Common myeloid progenitor, CD34-positive (primary cell): ENCODE measurements at regions not wholly inside any gene's neighbourhood (a gene's known extent, or its start where the extent isn't known, plus 50 kb on each side); places are given as distances from the start of the nearest gene placed in this dataset.

Experiments
- CTCF ChIA-PET: fragments of 350-600 bp; sonication (Branson Sonifier 250); formaldehyde crosslinking; loops from one replicate; lab custom pipeline; 2021; ENCODE audit warnings: antibody characterized with exemption; lab: Charles Lee
- POLR2A ChIA-PET: fragments of 350-600 bp; sonication (Branson Sonifier 250); formaldehyde crosslinking; loops from one replicate; lab custom pipeline; 2021; ENCODE audit warnings: antibody characterized with exemption; lab: Charles Lee
- DNase-seq, 3 donors: peaks; one replicate each; pipeline versions ENCODE4 v3.0.0 to v3.0.0-alpha.2; 2013
- H3K27ac ChIP-seq, 2 experiments: 1 replicate in 1 of 2; 2 replicates in 1 of 2; pipeline ENCODE4 v1.7.0; 2013; ENCODE audit warnings: inconsistent platforms in 2 of 2, low read length in 2 of 2, mild to moderate bottlenecking in 2 of 2, low read depth in 1 of 2, moderate library complexity in 1 of 2; ENCODE audit not compliant: severe bottlenecking in 2 of 2, insufficient read depth in 1 of 2, poor library complexity in 1 of 2
- H3K27me3 ChIP-seq, 5 experiments: replicated peaks in 2 of 5; 1 replicate in 3 of 5; 2 replicates in 2 of 5; pipeline versions ENCODE4 v1.6.1 to v1.7.0; 2013; ENCODE audit warnings: low read length in 4 of 5, mild to moderate bottlenecking in 2 of 5, moderate library complexity in 2 of 5, inconsistent platforms in 1 of 5; ENCODE audit not compliant: insufficient read depth in 5 of 5, control insufficient read depth in 4 of 5
- H3K36me3 ChIP-seq, 4 experiments: 1 replicate in 2 of 4; 2 replicates in 2 of 4; pipeline versions ENCODE4 v1.6.1 to v1.7.0; 2013; ENCODE audit warnings: low read length in 3 of 4, control low read depth in 1 of 4, mild to moderate bottlenecking in 1 of 4; ENCODE audit not compliant: control insufficient read depth in 4 of 4, insufficient read depth in 4 of 4
- H3K4me1 ChIP-seq, 4 experiments: 1 replicate in 3 of 4; 2 replicates in 1 of 4; pipeline versions ENCODE4 v1.6.1 to v1.7.1; 2013; ENCODE audit warnings: low read length in 3 of 4, mild to moderate bottlenecking in 3 of 4, control low read depth in 1 of 4, inconsistent platforms in 1 of 4, moderate library complexity in 1 of 4; ENCODE audit not compliant: control insufficient read depth in 4 of 4, insufficient read depth in 4 of 4; ENCODE audit errors: control extremely low read depth in 1 of 4
- H3K4me3 ChIP-seq, 7 experiments: 1 replicate in 4 of 7; 2 replicates in 3 of 7; pipeline versions ENCODE4 v1.5.1 to v1.7.0; 2013; ENCODE audit warnings: mild to moderate bottlenecking in 7 of 7, low read length in 6 of 7, moderate library complexity in 6 of 7, inconsistent platforms in 2 of 7, low read depth in 2 of 7, control low read depth in 1 of 7; ENCODE audit not compliant: insufficient read depth in 4 of 7, control insufficient read depth in 1 of 7; ENCODE audit errors: extremely low read depth in 1 of 7
- H3K9me3 ChIP-seq, 5 experiments: 1 replicate in 4 of 5; 2 replicates in 1 of 5; pipeline versions ENCODE4 v1.6.1 to v1.7.1; 2013; ENCODE audit warnings: low read length in 4 of 5, mild to moderate bottlenecking in 2 of 5, inconsistent platforms in 1 of 5, low read depth in 1 of 5, moderate library complexity in 1 of 5; ENCODE audit not compliant: control insufficient read depth in 4 of 5, insufficient read depth in 2 of 5; ENCODE audit errors: control extremely low read depth in 1 of 5
- WGBS: methylation state at CpG from one replicate; pipeline ENCODE4 v1.1.5; 2013; ENCODE audit not compliant: insufficient coverage; 5-methylcytosine and 5-hydroxymethylcytosine counted together

DNA sequence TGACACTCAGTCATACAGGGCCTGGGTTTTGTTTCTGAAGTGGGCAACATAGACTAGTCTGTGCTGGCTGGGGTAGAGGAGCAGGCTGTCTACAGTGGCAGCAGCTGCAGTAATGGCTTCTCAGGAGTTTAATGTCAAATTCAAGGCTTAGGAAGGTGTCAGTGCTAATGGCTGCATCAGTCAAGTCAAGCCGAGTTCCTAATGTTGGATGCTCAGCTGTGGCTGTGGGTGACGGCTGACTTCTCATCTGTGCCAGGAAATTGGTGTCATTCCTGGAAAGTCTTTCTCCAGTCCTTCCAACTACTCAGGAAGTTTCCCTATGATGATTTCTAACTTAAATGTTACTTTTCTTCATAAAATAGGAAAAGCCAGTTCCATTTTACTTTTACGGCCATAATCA, 468.1 kb upstream of the IGFBP3 start:
- DNase-seq: no peak
- POLR2A ChIA-PET: no interaction called here

DNA sequence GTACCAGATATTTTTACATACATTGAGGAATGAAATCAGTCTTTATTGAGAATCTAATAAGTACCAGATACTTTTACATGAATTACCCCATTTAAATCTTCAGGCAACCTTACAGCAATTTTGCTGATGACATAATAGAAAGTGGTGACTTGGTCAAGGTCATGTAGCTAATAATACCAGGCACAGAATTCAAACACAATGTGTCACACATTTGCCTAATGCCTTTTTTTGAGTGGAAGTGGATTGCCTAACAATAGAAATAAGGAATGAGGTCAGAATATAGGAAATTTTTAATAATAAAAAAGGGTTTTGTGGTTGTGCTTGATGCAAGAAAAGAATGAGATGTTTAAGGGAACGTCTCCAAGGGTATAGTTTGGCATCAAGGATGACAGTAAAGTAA, 466.6 kb upstream of the IGFBP3 start:
- Histone ChIP-seq H3K4me1 (no peaks in the 10 kb centered on the region), H3K36me3 (no peaks in the 10 kb centered on the region), H3K9me3 (peaks cover 0 to 4% (median 0%) of the 10 kb centered on the region in 5 experiments), H3K27me3 (no peaks in the 10 kb centered on the region), H3K4me3 (no peak overlapping the region), H3K27ac (no peak overlapping the region)
- ChIA-PET POLR2A (no interaction called here), CTCF (no interaction called here)
- DNase-seq: no peak
- 75% methylated on average over 1 of the region's 1 CpG for WGBS

More for the DNA sequence above, 468.1 kb upstream of the IGFBP3 start:
- no peak overlapping the region for H3K4me3 ChIP-seq
- 92% methylated on average over 3 of the region's 3 CpGs for WGBS
- H3K36me3 ChIP-seq: no peaks in the 10 kb centered on the region
- H3K27ac ChIP-seq: no peak overlapping the region
- peaks cover 0 to 4% (median 0%) of the 10 kb centered on the region in 5 experiments for H3K9me3 ChIP-seq
- no peaks in the 10 kb centered on the region for H3K27me3 ChIP-seq
- CTCF ChIA-PET: no interaction called here
- no peaks in the 10 kb centered on the region for H3K4me1 ChIP-seq

DNA sequence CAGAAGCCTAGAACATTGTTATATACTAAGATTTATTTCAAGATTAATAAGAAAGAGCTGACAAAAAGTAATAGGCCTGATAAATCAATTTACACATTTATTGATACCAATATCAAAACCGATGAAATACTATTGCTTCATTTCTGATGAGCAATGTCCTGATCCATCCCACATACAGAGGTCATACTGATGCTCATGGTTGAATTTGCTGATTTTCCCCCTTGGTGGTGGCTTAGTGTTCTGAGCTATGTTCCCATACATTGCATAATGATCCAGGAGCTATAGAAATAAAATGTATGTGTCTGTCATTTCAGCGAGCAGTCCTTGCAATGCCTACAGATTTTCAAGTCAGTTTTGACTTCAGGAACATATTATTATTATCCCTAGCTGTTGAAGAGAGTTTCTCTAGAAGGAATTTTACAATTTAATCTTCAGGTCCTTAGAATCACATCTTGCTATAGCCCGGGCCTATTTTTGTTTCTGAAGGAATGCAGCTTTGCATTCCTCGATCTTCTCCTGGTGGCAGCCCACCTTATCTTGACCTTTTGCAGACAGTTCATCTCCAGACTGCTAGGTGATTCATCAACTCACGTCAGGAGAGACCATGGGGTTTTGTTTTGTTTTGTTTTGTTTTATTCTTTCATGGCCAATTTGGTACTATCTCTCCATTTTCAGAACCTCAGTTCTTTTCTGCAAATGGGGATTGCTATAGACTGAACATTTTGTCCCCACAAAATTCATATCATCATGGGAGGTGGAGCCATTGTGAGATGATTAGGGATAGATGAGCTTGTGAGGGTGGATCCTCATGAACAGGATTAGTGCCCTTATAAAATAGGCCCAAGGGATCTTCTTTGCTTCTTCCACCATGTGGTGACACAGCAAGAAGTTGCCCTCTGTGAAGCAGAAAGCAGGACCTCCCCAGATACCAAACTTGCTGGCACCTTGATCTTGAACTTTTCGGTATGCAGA, 465.6 kb upstream of the IGFBP3 start:
- 92% methylated on average over 2 of the region's 6 CpGs for WGBS

DNA sequence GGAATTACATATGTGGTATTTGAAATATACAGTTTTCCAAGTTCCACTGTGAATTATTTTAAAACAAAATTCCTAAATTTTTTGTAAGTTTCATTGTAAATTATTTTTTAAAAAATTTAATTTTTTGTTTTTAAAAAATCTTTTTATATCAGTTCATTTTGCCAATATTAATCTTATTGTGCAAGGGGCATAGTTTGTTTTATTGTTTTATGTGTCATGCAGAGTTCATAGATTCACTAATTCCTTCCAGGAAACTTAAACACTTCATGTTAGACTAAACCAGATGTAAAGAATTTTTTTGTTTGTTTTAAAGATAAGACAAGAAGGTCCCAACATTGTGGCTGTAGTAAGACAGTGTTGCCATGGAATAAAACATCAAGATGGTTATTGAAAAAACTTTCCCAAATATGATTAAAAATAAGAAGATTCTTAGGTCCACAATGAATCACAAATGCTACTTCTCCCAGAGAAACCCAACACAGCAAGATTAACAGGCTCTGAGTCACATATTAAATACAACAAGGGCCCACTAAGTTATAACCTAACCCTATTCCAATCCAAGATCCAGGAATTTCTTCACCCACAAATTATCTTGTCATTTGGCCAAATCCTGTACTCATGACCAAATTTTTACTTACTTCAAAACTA, 464.7 kb upstream of the IGFBP3 start:
- no peak for DNase-seq
- CTCF ChIA-PET: no interaction called here
- H3K27ac ChIP-seq: no peak overlapping the region

More for the DNA sequence above, 465.6 kb upstream of the IGFBP3 start:
- CTCF ChIA-PET: no interaction called here
- Histone ChIP-seq H3K36me3 (no peaks in the 10 kb centered on the region), H3K4me3 (no peak overlapping the region), H3K27me3 (no peaks in the 10 kb centered on the region), H3K9me3 (peaks cover 0 to 4% (median 0%) of the 10 kb centered on the region in 5 experiments), H3K4me1 (no peaks in the 10 kb centered on the region), H3K27ac (no peak overlapping the region)
- POLR2A ChIA-PET: no interaction called here
- no peak for DNase-seq

DNA sequence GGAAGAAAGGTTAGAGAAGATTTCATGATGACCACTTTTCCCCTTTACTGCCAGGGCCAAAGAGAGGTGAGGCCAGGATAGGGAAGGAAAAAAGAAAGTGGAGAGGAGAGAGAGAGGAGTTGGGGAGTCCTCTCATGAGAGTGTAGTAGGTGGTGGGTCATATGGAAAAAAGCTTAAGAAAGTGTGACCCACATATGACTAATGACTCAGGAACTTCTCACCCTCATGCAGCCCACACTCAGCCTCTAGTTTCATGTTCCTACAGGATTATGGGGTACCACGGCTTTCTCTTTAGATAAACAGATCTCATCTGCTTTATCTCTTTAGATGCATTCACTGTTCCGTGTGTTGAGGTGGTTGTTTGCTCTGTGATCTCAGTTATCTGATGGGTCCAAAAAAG, 462.5 kb upstream of the IGFBP3 start:
- H3K9me3 ChIP-seq: peaks cover 0 to 1% (median 0%) of the 10 kb centered on the region in 5 experiments
- no peaks in the 10 kb centered on the region for H3K4me1 ChIP-seq
- no peak overlapping the region for H3K4me3 ChIP-seq
- H3K36me3 ChIP-seq: no peaks in the 10 kb centered on the region
- no peak overlapping the region for H3K27ac ChIP-seq
- H3K27me3 ChIP-seq: no peaks in the 10 kb centered on the region
- POLR2A ChIA-PET: no interaction called here
- CTCF ChIA-PET: no interaction called here
- no CpG with 5 or more reads among the region's 2 CpGs for WGBS
- no peak for DNase-seq

More for the DNA sequence above, 464.7 kb upstream of the IGFBP3 start:
- Histone ChIP-seq H3K9me3 (peaks cover 0 to 4% (median 0%) of the 10 kb centered on the region in 5 experiments), H3K36me3 (no peaks in the 10 kb centered on the region), H3K27me3 (no peaks in the 10 kb centered on the region), H3K4me3 (no peak overlapping the region), H3K4me1 (no peaks in the 10 kb centered on the region)
- POLR2A ChIA-PET: no interaction called here

DNA sequence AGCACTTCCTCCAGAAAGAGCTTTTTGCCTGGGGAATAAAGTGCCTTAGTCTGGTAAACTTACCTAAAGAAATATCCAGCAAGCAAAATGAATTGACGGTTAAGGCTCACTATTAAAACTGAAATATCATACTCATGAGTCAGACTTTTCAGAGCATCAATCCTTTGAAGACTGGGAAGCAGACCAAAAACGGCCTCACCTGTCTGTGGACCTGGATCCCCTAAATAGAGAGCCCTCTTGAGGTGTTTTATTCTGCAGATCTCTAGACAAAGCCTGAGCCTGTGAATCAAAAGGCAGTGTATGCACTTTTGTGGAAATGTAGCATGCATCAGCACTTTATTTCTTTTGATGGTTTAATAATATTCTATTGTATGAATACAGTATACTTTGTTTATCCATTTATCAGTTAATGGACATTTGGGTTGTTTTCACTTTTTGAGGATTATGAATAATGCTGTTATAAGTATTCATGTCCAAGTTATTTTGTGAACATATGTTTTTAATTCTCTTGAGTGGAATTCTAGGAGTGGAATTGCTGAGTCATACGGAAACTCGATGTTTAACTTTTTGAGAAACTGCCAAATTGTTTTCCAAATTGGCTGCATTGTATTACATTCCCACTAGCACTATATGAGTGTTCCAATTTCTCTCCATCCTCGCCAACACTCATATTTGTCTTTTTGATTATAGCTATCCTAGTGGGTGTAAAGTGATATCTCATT, 449.0 kb upstream of the IGFBP3 start:
- 83% methylated on average over 1 of the region's 5 CpGs for WGBS
- no peaks in the 10 kb centered on the region for H3K4me1 ChIP-seq
- H3K27me3 ChIP-seq: no peaks in the 10 kb centered on the region
- no peak overlapping the region for H3K27ac ChIP-seq
- ChIA-PET POLR2A (no interaction called here), CTCF (no interaction called here)
- DNase-seq: no peak
- H3K9me3 ChIP-seq: no peaks in the 10 kb centered on the region
- no peak overlapping the region for H3K4me3 ChIP-seq
- H3K36me3 ChIP-seq: no peaks in the 10 kb centered on the region
